ENCODE measurements at regions not wholly inside any gene's neighbourhood (a gene's known extent, or its start where the extent isn't known, plus 50 kb on each side); places are given as distances from the start of the nearest gene placed in this dataset.

- no peaks in the 10 kb centered on the region for H3K27me3 ChIP-seq (replicated peaks in 1 of 4; ENCODE audit: control insufficient read depth in 3 of 4, extremely low read depth in 1 of 4, insufficient read depth in 3 of 4, low read length in 3 of 4)
- 69% methylated on average over 5 of the region's 5 CpGs; no CpG with 5 or more reads in 1 of the 2 experiments for WGBS, 2 experiments (ENCODE audit: extremely low coverage in 1 of 2, insufficient coverage in 1 of 2, insufficient read length in 1 of 2, insufficient replicate concordance in 2 of 2, low coverage in 1 of 2, low lambda C conversion rate in 2 of 2, missing lambda C conversion rate in 1 of 2)
- no peak overlapping the region for H3K4me2 ChIP-seq (ENCODE audit: insufficient read depth in 1 of 2, low read depth in 2 of 2, low read length in 2 of 2)
- H3K23me2 ChIP-seq (ENCODE audit: low read depth, low read length), result no peaks in the 10 kb centered on the region
- no peak overlapping the region for H3K27ac ChIP-seq (ENCODE audit: low read depth, low read length)
- no peak overlapping the region for H3K9ac ChIP-seq (replicated peaks in 1 of 4; ENCODE audit: extremely low read depth in 1 of 4, low read depth in 3 of 4, low read length in 3 of 4)
- no peak overlapping the region for H3K4me3 ChIP-seq (ENCODE audit: extremely low read depth in 1 of 4, insufficient read depth in 2 of 4, low read depth in 3 of 4, low read length in 4 of 4)
- H2AK5ac ChIP-seq (ENCODE audit: low read depth, low read length), result no peak overlapping the region
- no peak overlapping the region for H2BK120ac ChIP-seq (replicated peaks; ENCODE audit: low read depth, low read length)
- no peaks in the 10 kb centered on the region for H3K79me2 ChIP-seq (ENCODE audit: control insufficient read depth in 1 of 2, insufficient read depth in 2 of 2, low read length in 2 of 2)
- H2BK15ac ChIP-seq (ENCODE audit: low read length), result no peak overlapping the region
- ChIA-PET CTCF (ENCODE audit: partially characterized antibody) (no interaction called here), POLR2A (ENCODE audit: partially characterized antibody) (interaction anchor here (0.7 kb wide), 1 partner anchor 847 kb away, joined by 3 read pairs; no protein-coding TSS in a partner anchor)
- H4K20me1 ChIP-seq (replicated peaks in 1 of 2; ENCODE audit: control insufficient read depth in 1 of 2, insufficient read depth in 2 of 2, low read length in 2 of 2), result no peaks in the 10 kb centered on the region
- no peak for TF ChIP-seq HDAC6 (IDR thresholded peaks at IDR 0.05; ENCODE audit: low read depth, low read length)
- no peak for TF ChIP-seq RAD21 (IDR thresholded peaks at IDR 0.05 in 1 of 2, conservative IDR thresholded peaks at IDR 0.05 in 1 of 2; ENCODE audit: low read depth in 2 of 2, low read length in 2 of 2)
- TF ChIP-seq ZNF274 (IDR thresholded peaks at IDR 0.05; ENCODE audit: borderline replicate concordance, extremely low read depth, low read length), result no peak
- no peak for TF ChIP-seq SIRT6 (IDR thresholded peaks at IDR 0.05; ENCODE audit: low read length)
- no peak for TF ChIP-seq FOSL1 (IDR thresholded peaks at IDR 0.05; ENCODE audit: insufficient read depth, low read depth, low read length)
- no peak for TF ChIP-seq GABPA (IDR thresholded peaks at IDR 0.05; ENCODE audit: borderline replicate concordance, insufficient read depth, low read length)
- TF ChIP-seq POU5F1 (IDR thresholded peaks at IDR 0.05; ENCODE audit: low read depth, low read length), result no peak
- no peak overlapping the region for H3K18ac ChIP-seq (ENCODE audit: extremely low read depth, low read length)
- H3K56ac ChIP-seq (replicated peaks; ENCODE audit: insufficient read length, low read depth, low read length), result no peak overlapping the region
- H3K9me3 ChIP-seq (ENCODE audit: insufficient read depth in 2 of 2, low read depth in 1 of 2, low read length in 1 of 2), result 0 out of 4 replicates have a peak, but pooled peaks cover 0 to 3% of the 10 kb centered on the region in 2 experiments
- H2AFZ ChIP-seq (ENCODE audit: low read length), result no peak overlapping the region
- DNase-seq (ENCODE audit: low read depth in 1 of 2, low spot score in 2 of 2) (no peak), FAIRE-seq (no peak)
- H3K23ac ChIP-seq (ENCODE audit: insufficient read length), result no peak overlapping the region
- H3K4ac ChIP-seq (replicated peaks; ENCODE audit: insufficient read length, low read depth, low read length), result no peak overlapping the region
- H4K5ac ChIP-seq (ENCODE audit: insufficient read length, low read depth, low read length), result no peak overlapping the region
- no peak overlapping the region for H4K91ac ChIP-seq (replicated peaks; ENCODE audit: insufficient read length, low read length)
- H3K14ac ChIP-seq (ENCODE audit: insufficient read length), result no peak overlapping the region
- no peak overlapping the region for H2BK5ac ChIP-seq (ENCODE audit: low read depth, low read length)
- no peaks in the 10 kb centered on the region for H3K79me1 ChIP-seq (ENCODE audit: low read depth, low read length)
- H3K4me1 ChIP-seq (replicated peaks in 1 of 4; ENCODE audit: control insufficient read depth in 3 of 4, insufficient read depth in 4 of 4, low read length in 3 of 4), result peaks cover 2 to 9% (median 7%) of the 10 kb centered on the region in 4 experiments; a peak in 4 of 7 replicates
- no peaks in the 10 kb centered on the region for H3K36me3 ChIP-seq (ENCODE audit: control insufficient read depth in 2 of 4, insufficient read depth in 4 of 4, low read length in 3 of 4)
- H2BK12ac ChIP-seq (ENCODE audit: low read depth, low read length), result no peak overlapping the region
- no peak overlapping the region for H2BK20ac ChIP-seq (ENCODE audit: low read length)
- H4K8ac ChIP-seq (ENCODE audit: extremely low read depth, insufficient read depth, low read length), result no peak overlapping the region
Observed at GRCh38 chr5:136894070-136894469, 528.7 kb upstream of the TRPC7 start.

Data from H1 (cell line).